Trophoblast cell (in vitro differentiated cells and primary cell): ENCODE measurements at regions not wholly inside any gene's neighbourhood (a gene's known extent, or its start where the extent isn't known, plus 50 kb on each side); places are given as distances from the start of the nearest gene placed in this dataset.
A peak's percentile ranks its signal among the peaks of the same experiment; 100 is the strongest.

Experiments
- DNase-seq, 2 donors: peaks; one replicate each; pipeline ENCODE4 v3.0.0-alpha.2; 2016
- H2AFZ ChIP-seq: 2 replicates; pipeline ENCODE4 v1.6.1; 2013; ENCODE audit warnings: low read length, moderate library complexity, mild to moderate bottlenecking; ENCODE audit not compliant: insufficient read depth, poor library complexity
- H2AK5ac ChIP-seq: 2 replicates; pipeline ENCODE4 v1.6.1; 2013; ENCODE audit warnings: mild to moderate bottlenecking, low read length
- H2BK120ac ChIP-seq: 2 replicates; pipeline ENCODE4 v1.6.1; 2013; ENCODE audit warnings: low read length, mild to moderate bottlenecking, moderate library complexity; ENCODE audit not compliant: insufficient read depth, poor library complexity
- H2BK12ac ChIP-seq: 2 replicates; pipeline ENCODE4 v1.6.1; 2013; ENCODE audit warnings: mild to moderate bottlenecking, low read length, moderate library complexity
- H2BK5ac ChIP-seq: 2 replicates; pipeline ENCODE4 v1.6.1; 2013; ENCODE audit warnings: low read length, low read depth, moderate library complexity, mild to moderate bottlenecking; ENCODE audit not compliant: poor library complexity
- H3K14ac ChIP-seq: 2 replicates; pipeline ENCODE4 v1.6.1; 2013; ENCODE audit warnings: mild to moderate bottlenecking, low read length
- H3K18ac ChIP-seq: 2 replicates; pipeline ENCODE4 v1.6.1; 2013; ENCODE audit warnings: mild to moderate bottlenecking, low read length
- H3K23ac ChIP-seq: 2 replicates; pipeline ENCODE4 v1.6.1; 2013; ENCODE audit warnings: low read length
- H3K27ac ChIP-seq: 2 replicates; pipeline ENCODE4 v1.5.1; 2013; ENCODE audit warnings: low read depth, mild to moderate bottlenecking, inconsistent platforms, low read length, moderate library complexity
- H3K27me3 ChIP-seq: 2 replicates; pipeline ENCODE4 v1.6.1; 2013; ENCODE audit warnings: inconsistent platforms, mild to moderate bottlenecking, low read length, moderate library complexity; ENCODE audit not compliant: insufficient read depth
- H3K36me3 ChIP-seq, 2 experiments: 1 replicate in 1 of 2; 2 replicates in 1 of 2; pipeline ENCODE4 v1.6.1; 2013; ENCODE audit warnings: low read length in 2 of 2, mild to moderate bottlenecking in 2 of 2, moderate library complexity in 1 of 2; ENCODE audit not compliant: insufficient read depth in 2 of 2, control insufficient read depth in 1 of 2
- H3K4ac ChIP-seq: 2 replicates; pipeline ENCODE4 v1.6.1; 2013; ENCODE audit warnings: low read depth, mild to moderate bottlenecking, low read length, moderate library complexity
- H3K4me1 ChIP-seq, 2 experiments: 1 replicate in 1 of 2; 2 replicates in 1 of 2; pipeline ENCODE4 v1.6.1; 2013; ENCODE audit warnings: low read length in 2 of 2, mild to moderate bottlenecking in 2 of 2, moderate library complexity in 1 of 2; ENCODE audit not compliant: insufficient read depth in 2 of 2, control insufficient read depth in 1 of 2
- H3K4me2 ChIP-seq: 2 replicates; pipeline ENCODE4 v1.6.1; 2013; ENCODE audit warnings: inconsistent platforms, mild to moderate bottlenecking, low read length, moderate library complexity
- H3K4me3 ChIP-seq: 2 replicates; pipeline ENCODE4 v1.5.1; 2013; ENCODE audit warnings: mild to moderate bottlenecking, low read depth, low read length, inconsistent platforms
- H3K79me1 ChIP-seq: one replicate; pipeline ENCODE4 v1.6.1; 2013; ENCODE audit warnings: low read length
- H3K79me2 ChIP-seq: 2 replicates; pipeline ENCODE4 v1.6.1; 2013; ENCODE audit warnings: low read length, mild to moderate bottlenecking; ENCODE audit not compliant: control insufficient read depth, insufficient read depth, poor library complexity
- H3K9ac ChIP-seq: 2 replicates; pipeline ENCODE4 v1.6.1; 2013; ENCODE audit warnings: mild to moderate bottlenecking, low read length
- H3K9me3 ChIP-seq: 2 replicates; pipeline ENCODE4 v1.6.1; 2013; ENCODE audit warnings: low read depth, mild to moderate bottlenecking, control low read depth, inconsistent platforms, low read length; ENCODE audit not compliant: insufficient read depth
- H4K12ac ChIP-seq: 2 replicates; pipeline ENCODE4 v1.6.1; 2013; ENCODE audit warnings: low read depth, mild to moderate bottlenecking, low read length, moderate library complexity
- H4K8ac ChIP-seq: 2 replicates; pipeline ENCODE4 v1.6.1; 2013; ENCODE audit warnings: low read depth, mild to moderate bottlenecking, low read length, moderate library complexity
- H4K91ac ChIP-seq: one replicate; pipeline ENCODE4 v1.6.1; 2013; ENCODE audit warnings: low read depth, mild to moderate bottlenecking, low read length, moderate library complexity
- WGBS: extraction: QIAGEN DNeasy Blood & Tissue Kit; methylation state at CpG from one replicate; pipeline ENCODE4 v1.1.7; 2013; ENCODE audit warnings: missing lambda C conversion rate; ENCODE audit not compliant: insufficient read length, insufficient coverage; ENCODE audit errors: extremely low coverage; 5-methylcytosine and 5-hydroxymethylcytosine counted together

GRCh38 chr13:26887594-26887993 lies 127.0 kb upstream of the GPR12 start:
- no peak overlapping the region for H2BK12ac ChIP-seq
- H4K12ac ChIP-seq: no peak overlapping the region
- DNase-seq: no peak
- H3K4me2 ChIP-seq: no peak overlapping the region
- WGBS: no CpG with 5 or more reads among the region's 3 CpGs
- no peak overlapping the region for H2BK120ac ChIP-seq
- no peaks in the 10 kb centered on the region for H3K4me1 ChIP-seq
- H3K9me3 ChIP-seq: peaks cover 1% of the 10 kb centered on the region
- H4K91ac ChIP-seq: no peak overlapping the region
- no peak overlapping the region for H3K4me3 ChIP-seq
- H3K9ac ChIP-seq: no peak overlapping the region
- no peak overlapping the region for H3K18ac ChIP-seq
- no peak overlapping the region for H2AK5ac ChIP-seq
- no peak overlapping the region for H2BK5ac ChIP-seq
- no peak overlapping the region for H2AFZ ChIP-seq
- H3K14ac ChIP-seq: no peak overlapping the region
- no peak overlapping the region for H3K4ac ChIP-seq
- H3K27me3 ChIP-seq: no peaks in the 10 kb centered on the region
- H4K8ac ChIP-seq: no peak overlapping the region
- H3K27ac ChIP-seq: no peak overlapping the region
- H3K36me3 ChIP-seq: no peaks in the 10 kb centered on the region
- H3K79me1 ChIP-seq: no peaks in the 10 kb centered on the region
- H3K79me2 ChIP-seq: no peaks in the 10 kb centered on the region
- no peak overlapping the region for H3K23ac ChIP-seq

GRCh38 chr13:26883613-26884257 lies 123.1 kb upstream of the GPR12 start:
- WGBS: no CpG with 5 or more reads among the region's 3 CpGs
- no peak overlapping the region for H3K23ac ChIP-seq
- H3K27ac ChIP-seq: no peak overlapping the region
- peaks cover 1% of the 10 kb centered on the region for H3K9me3 ChIP-seq
- no peak overlapping the region for H3K4ac ChIP-seq
- H3K79me1 ChIP-seq: no peaks in the 10 kb centered on the region
- no peak overlapping the region for H3K4me3 ChIP-seq
- no peaks in the 10 kb centered on the region for H3K27me3 ChIP-seq
- no peak overlapping the region for H4K12ac ChIP-seq
- no peaks in the 10 kb centered on the region for H3K4me1 ChIP-seq
- DNase-seq: no peak
- H3K4me2 ChIP-seq: no peak overlapping the region
- H3K79me2 ChIP-seq: no peaks in the 10 kb centered on the region
- no peak overlapping the region for H3K9ac ChIP-seq
- H3K18ac ChIP-seq: no peak overlapping the region
- no peak overlapping the region for H4K91ac ChIP-seq
- no peak overlapping the region for H2BK5ac ChIP-seq
- no peak overlapping the region for H2AK5ac ChIP-seq
- H3K14ac ChIP-seq: no peak overlapping the region
- no peak overlapping the region for H4K8ac ChIP-seq
- H2AFZ ChIP-seq: no peak overlapping the region
- H2BK12ac ChIP-seq: no peak overlapping the region
- H3K36me3 ChIP-seq: no peaks in the 10 kb centered on the region
- no peak overlapping the region for H2BK120ac ChIP-seq

GRCh38 chr13:26882731-26883130 lies 122.1 kb upstream of the GPR12 start:
- H3K27ac ChIP-seq: no peak overlapping the region
- H2BK120ac ChIP-seq: no peak overlapping the region
- no peak overlapping the region for H2AFZ ChIP-seq
- H3K18ac ChIP-seq: no peak overlapping the region
- H2AK5ac ChIP-seq: no peak overlapping the region
- H3K4me2 ChIP-seq: no peak overlapping the region
- no peak overlapping the region for H3K9ac ChIP-seq
- H3K27me3 ChIP-seq: no peaks in the 10 kb centered on the region
- DNase-seq: no peak
- H3K4ac ChIP-seq: no peak overlapping the region
- H4K8ac ChIP-seq: no peak overlapping the region
- no peak overlapping the region for H4K12ac ChIP-seq
- H2BK5ac ChIP-seq: no peak overlapping the region
- no peaks in the 10 kb centered on the region for H3K79me2 ChIP-seq
- WGBS: no CpG with 5 or more reads among the region's 7 CpGs
- H3K36me3 ChIP-seq: no peaks in the 10 kb centered on the region
- H3K9me3 ChIP-seq: peaks cover 5% of the 10 kb centered on the region
- no peaks in the 10 kb centered on the region for H3K79me1 ChIP-seq
- no peak overlapping the region for H3K23ac ChIP-seq
- H3K4me1 ChIP-seq: no peaks in the 10 kb centered on the region
- no peak overlapping the region for H3K14ac ChIP-seq
- no peak overlapping the region for H2BK12ac ChIP-seq
- no peak overlapping the region for H3K4me3 ChIP-seq
- no peak overlapping the region for H4K91ac ChIP-seq

GRCh38 chr13:26881154-26881553 lies 120.6 kb upstream of the GPR12 start:
- Histone ChIP-seq H3K18ac (no peak overlapping the region), H3K4me3 (no peak overlapping the region), H3K9ac (no peak overlapping the region), H3K9me3 (peaks cover 6% of the 10 kb centered on the region), H3K27ac (no peak overlapping the region), H3K4me2 (no peak overlapping the region), H4K12ac (no peak overlapping the region), H4K8ac (no peak overlapping the region), H2BK120ac (no peak overlapping the region), H2BK12ac (no peak overlapping the region), H2AK5ac (no peak overlapping the region), H4K91ac (no peak overlapping the region), H3K36me3 (no peaks in the 10 kb centered on the region), H2BK5ac (no peak overlapping the region), H3K79me2 (no peaks in the 10 kb centered on the region), H3K14ac (no peak overlapping the region), H3K23ac (no peak overlapping the region), H3K4me1 (no peaks in the 10 kb centered on the region), H3K79me1 (no peaks in the 10 kb centered on the region), H3K4ac (no peak overlapping the region), H3K27me3 (no peaks in the 10 kb centered on the region), H2AFZ (no peak overlapping the region)
- no CpG with 5 or more reads among the region's 6 CpGs for WGBS
- peak; percentile 2 to 16 for DNase-seq
